NCI-H524 treated with DMSO at 0.1 percent for 48 hours (cell line): ENCODE measurements at regions not wholly inside any gene's neighbourhood (a gene's known extent, or its start where the extent isn't known, plus 50 kb on each side); places are given as distances from the start of the nearest gene placed in this dataset.
"Not testable (repeated sequence)": the region's sequence is repeated elsewhere in the genome, so short reads cannot be mapped to it uniquely, and the experiment has no call there.

Source experiments
- DNase-seq: peaks from one replicate; lab custom pipeline; 2025; lab: John Stamatoyannopoulos, UW

DNA sequence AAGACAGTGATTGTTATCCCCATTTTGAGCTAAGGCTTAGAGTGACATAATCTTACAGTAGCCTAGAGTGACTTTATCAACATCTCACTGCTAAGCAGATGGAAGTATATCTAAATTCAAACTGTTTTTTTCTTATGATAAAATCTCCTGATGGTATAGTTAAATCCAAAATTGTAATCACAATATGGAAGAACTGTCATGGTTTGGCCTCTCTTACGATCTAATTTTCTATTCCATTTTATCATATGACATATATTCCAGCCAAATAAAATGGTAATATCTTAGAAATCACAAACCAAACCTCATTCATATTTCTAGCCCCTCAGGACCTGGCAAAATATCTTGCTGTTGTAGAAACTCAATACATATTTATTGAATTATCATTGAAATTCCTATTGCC lies 864.7 kb downstream of the SLC6A15 start:
- no peak for DNase-seq

DNA sequence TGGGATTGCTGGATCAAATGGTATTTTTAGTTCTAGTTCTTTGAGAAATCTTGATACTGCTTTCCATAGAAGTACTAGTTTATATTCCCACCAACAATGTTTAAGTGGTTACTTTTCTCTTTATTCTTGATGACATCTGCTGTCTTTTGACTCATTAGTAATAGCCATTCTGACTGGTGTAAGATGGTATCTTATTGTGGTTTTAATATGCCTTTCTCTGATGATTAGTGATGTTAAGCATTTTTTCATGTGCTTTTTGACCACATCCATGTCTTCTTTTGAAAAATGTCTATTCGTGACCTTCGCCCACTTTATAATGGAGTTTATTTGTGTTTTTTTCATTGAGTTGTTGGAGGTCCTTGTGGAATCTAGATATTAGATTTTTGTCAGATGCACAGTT lies 865.7 kb downstream of the SLC6A15 start:
- DNase-seq, result no peak

DNA sequence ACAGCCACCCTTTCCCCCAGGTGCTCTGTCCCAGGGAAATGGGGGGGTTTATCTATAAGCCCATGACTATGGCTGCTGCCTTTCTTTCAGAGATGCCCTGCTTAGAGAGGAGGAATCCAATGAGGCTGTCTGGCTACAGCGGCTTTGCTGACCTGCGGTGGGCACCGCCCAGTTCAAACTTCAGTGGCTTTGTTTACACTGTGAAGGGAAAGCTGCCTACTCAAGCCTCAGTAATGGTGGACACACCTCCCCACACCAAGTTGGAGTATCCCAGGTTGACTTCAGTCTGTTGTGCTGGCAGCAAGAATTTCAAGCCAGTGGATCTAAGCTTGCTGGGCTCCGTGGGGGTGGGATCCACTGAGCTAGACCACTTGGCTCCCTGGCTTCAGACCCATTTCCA lies 869.2 kb downstream of the SLC6A15 start:
- no peak for DNase-seq

DNA sequence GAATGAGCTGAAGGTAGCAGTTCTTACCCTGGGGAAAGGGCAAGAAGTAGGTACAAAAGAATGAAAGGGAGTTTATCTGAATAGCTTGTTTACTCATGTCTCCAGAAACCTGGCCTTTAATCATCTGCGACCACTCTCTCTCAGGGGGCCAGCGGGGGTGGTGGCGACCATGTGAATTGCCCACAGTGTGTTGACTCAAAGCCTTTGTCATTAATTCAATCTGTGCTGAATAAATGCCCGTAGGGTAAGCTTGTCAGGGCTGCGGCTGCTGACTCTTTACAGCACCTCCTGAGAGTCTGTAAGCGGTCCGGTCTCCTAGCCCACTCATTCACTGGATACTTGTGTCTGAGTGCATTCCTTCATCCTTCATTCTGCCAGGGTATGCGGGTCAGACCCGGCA lies 874.4 kb downstream of the SLC6A15 start:
- DNase-seq, result no peak

DNA sequence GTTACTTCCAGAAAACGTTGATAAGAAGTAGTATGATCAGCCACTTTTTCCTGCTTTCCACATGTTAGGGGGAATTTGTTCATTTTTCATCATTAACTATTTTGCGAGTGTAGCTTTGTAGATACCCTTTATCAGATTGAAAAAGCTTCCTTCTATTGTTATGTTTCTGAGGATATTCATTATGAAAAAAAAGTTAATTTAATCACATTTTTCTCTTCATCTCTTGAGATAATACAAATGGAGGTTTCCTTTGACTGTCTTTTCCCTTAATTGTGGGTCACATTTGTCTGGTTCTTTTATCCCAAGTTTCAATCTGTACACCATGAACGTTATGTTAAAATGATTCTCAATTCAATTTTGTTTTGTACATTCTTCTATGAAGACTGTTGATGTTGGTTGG lies 875.7 kb downstream of the SLC6A15 start:
- DNase-seq, result no peak

GRCh38 chr12:84035766-84036165 lies 876.8 kb downstream of the SLC6A15 start:
- DNase-seq, result no peak

DNA sequence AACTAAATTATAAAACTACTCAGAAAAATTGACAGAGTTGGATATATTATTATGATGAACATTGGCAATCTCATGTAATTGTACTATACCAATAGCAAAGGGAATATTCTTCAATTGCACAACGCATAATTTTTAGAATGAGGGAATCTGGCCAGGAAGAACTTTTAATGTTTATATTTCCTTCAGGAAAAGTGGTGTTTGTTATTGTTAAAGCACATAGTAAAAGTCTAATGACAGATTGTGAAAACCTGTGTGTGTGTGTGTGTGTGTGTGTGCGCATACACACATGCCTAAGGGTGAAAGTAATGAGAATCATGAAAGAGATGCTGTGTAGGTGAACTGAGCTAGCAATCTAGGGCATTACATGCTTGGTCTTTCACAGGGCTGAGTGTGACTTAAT lies 877.7 kb downstream of the SLC6A15 start:
- no peak for DNase-seq

DNA sequence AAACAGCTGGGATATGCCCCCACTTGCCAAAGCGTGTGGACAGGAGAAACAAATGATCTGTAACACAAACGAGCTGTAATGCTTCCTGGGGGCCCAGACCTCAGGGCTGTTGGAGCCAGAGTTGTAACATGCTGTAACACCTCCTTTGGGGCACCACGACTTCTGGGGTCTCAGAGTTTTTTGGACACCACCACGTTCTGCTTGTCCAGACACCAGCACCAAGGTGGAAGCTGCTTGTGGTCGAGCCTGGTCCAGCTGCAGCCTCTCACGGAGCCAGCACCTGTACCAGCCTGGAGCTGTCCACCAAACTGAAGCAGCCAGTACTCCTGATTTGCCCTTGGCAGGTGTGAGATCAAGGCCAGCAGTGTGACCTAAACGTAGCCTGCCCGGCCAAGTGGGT lies 879.4 kb downstream of the SLC6A15 start:
- DNase-seq, result no peak

GRCh38 chr12:84018556-84019179 lies 893.9 kb downstream of the SLC6A15 start:
- DNase-seq, result not testable (repeated sequence)

GRCh38 chr12:84016956-84017355 lies 895.6 kb downstream of the SLC6A15 start:
- peak; percentile 82 for DNase-seq

DNA sequence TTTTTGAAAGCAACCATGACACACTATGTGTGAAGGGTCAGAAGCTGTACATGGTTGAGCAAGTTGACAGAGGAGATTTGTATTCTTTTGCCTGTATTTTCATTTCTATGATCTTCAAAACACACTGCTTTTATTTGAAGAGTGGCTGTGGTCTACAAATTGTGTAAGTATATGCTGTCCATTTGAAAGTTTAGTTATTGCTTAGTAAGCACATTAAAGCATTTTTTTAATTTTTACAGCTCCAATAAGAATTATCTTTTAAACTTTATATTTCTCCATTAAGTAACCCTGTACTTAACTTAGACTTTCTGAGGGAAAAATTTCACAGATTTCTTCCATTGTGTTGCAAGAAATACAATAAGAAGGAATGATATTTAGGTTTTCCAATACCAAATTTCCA lies 915.2 kb downstream of the SLC6A15 start:
- DNase-seq, result no peak

GRCh38 chr12:83996671-83997070 lies 915.9 kb downstream of the SLC6A15 start:
- no peak for DNase-seq

DNA sequence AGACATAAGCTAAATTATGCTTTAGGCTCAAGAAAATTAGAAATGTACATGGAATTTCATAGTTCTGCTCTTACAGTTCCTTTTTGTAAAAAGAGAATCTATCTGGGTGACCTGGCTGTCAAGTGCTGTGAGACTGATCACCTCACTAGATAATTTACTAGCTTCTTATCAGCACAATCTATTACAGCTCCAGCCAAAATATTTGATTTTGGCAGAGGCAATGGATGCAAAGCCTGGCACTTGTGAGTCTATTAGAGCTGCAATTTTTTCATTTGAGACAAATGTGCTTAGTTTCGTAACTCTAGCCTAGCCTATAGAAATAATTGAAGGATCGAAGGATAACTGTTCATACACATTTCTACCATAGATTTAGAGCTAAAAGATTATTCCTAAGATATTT lies 927.5 kb downstream of the SLC6A15 start:
- DNase-seq, result no peak

- no peak for DNase-seq
Observed at GRCh38 chr12:83980398-83980797, 932.2 kb downstream of the SLC6A15 start.

- no peak for DNase-seq
Observed at GRCh38 chr12:83979785-83980184, 932.8 kb downstream of the SLC6A15 start.

DNA sequence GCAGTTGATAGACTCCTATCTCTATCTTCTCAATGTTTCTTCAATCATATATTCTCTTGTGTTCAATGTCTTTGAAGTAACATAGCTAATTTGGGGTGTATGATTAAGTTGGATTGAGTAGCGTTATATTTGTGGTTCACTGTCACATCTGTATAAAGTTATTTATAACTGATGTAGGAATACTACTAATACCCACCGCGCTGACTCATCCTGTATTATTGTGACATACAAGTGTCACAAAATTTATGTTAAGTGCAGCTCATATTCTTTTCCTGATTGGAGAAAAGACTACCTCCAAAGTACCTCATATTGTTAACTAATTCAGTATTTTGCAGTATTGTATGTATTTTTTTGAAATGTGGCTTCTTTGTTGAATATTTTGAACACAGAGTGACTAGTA lies 940.8 kb downstream of the SLC6A15 start:
- DNase-seq, result no peak

- no peak for DNase-seq
Observed at GRCh38 chr12:83960767-83961166, 951.8 kb downstream of the SLC6A15 start.

- DNase-seq, result no peak
Observed at GRCh38 chr12:83958997-83959396, 953.6 kb downstream of the SLC6A15 start.

GRCh38 chr12:83954956-83955601 lies 957.5 kb downstream of the SLC6A15 start:
- no peak for DNase-seq

DNA sequence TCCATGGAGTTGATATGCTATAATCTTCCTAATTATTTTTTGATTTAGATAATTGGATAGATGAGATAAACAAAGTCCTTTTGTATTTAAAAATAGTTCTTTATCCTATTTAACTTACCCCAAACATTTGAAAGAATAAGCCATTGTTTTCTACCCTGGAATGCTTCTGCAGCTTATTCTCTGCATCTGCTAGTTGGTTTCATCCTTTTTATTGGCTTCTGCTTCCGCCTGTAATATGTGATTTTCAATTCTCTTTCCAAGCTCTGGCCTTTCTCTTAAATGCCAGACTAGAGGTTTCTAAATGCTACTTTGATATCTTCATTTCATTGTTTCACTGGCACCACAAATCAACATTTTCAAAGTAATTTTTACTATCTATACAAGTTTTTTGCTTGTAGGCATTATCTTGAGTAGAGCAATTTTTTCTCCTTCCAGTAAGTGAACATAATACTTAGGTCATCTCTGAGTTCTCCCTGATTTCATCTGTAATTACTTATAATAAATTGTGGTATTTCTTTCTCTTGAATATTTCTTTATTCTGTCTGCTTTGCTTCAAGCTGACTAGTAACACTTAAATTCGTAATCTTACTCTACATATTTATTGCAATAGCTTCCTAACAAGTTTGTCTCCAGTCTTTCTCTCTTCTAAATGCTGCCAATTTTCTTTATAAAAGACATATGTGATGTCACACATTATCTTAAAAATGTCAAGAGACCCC lies 958.4 kb downstream of the SLC6A15 start:
- DNase-seq, result no peak

GRCh38 chr12:83945871-83946270 lies 966.7 kb downstream of the SLC6A15 start:
- no peak for DNase-seq

DNA sequence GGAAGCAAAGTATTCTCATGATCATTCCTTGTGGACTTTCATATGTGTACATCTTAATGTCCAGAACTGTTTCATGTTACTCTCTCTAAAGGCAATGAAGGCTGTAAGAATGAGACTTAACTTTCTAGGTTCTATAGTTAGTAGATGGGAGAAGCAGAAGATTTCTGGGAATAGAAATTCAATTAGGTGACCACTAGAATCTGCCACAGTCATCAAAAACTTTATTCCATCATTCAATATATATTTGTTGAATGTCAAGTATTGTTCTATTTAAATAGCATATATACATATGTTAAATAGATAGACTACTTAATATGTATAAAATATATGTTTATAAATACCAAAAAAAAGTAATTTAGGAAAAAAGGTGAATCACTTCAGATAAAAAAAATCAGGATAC lies 972.9 kb downstream of the SLC6A15 start:
- no peak for DNase-seq

- DNase-seq, result no peak
Observed at GRCh38 chr12:83933615-83934014, 979.0 kb downstream of the SLC6A15 start.

- no peak for DNase-seq
Observed at GRCh38 chr12:83932011-83932410, 980.6 kb downstream of the SLC6A15 start.
